A673 (cell line): ENCODE measurements at regions not wholly inside any gene's neighbourhood (a gene's known extent, or its start where the extent isn't known, plus 50 kb on each side); places are given as distances from the start of the nearest gene placed in this dataset.

Experiments
- CTCF ChIP-seq: fragments of 300-800, 200-600 bp; sonication (generic); conservative IDR thresholded peaks from 2 replicates; pipeline ENCODE4 v1.5.1; 2017; ENCODE audit warnings: low read depth, mild to moderate bottlenecking, antibody characterized with exemption, low read length, moderate library complexity, mixed read lengths
- EZH2 ChIP-seq: fragments of 200-600 bp; sonication (generic); IDR thresholded peaks from 2 replicates; pipeline ENCODE4 v1.6.1; 2017; ENCODE audit warnings: borderline replicate concordance, low read depth, mild to moderate bottlenecking, mixed read lengths, antibody characterized with exemption, low read length; ENCODE audit not compliant: poor library complexity, severe bottlenecking

GRCh38 chr9:107759823-107760166, 270.2 kb upstream of the KLF4 start:
- TF ChIP-seq CTCF (no peak), EZH2 (no peak)
